ENCODE measurements at regions not wholly inside any gene's neighbourhood (a gene's known extent, or its start where the extent isn't known, plus 50 kb on each side); places are given as distances from the start of the nearest gene placed in this dataset.

DNA sequence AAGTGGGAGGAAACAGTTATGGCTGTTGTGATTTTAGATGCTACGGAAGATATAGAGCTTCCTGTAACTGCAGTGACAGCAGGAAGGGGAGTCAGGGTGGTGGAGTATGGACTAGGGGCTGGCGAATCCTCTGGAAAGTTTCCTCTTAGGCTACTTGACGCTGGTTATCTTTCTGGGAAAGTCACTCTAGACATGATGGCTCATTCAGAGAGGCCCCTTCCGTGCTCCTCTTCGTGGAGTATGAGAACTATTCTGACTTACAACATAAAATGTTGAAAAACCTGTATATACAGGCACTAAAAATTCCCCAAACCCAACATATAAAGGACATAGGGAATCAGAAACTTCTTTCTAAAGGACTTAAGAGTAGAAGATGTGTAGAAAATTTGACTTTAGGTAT is 78.8 kb downstream of the C18orf54 start:
- no peaks in the 10 kb centered on the region for H3K4me1 ChIP-seq
- WGBS (ENCODE audit: missing lambda C conversion rate), result 24% methylated on average over 5 of the region's 5 CpGs
- H3K4me3 ChIP-seq, result no peak overlapping the region
- TF ChIP-seq KDM5A (IDR thresholded peaks at IDR 0.05) (no peak), KDM1A (IDR thresholded peaks at IDR 0.05; ENCODE audit: low read depth) (no peak)
- TF ChIP-seq, protein P1, sequence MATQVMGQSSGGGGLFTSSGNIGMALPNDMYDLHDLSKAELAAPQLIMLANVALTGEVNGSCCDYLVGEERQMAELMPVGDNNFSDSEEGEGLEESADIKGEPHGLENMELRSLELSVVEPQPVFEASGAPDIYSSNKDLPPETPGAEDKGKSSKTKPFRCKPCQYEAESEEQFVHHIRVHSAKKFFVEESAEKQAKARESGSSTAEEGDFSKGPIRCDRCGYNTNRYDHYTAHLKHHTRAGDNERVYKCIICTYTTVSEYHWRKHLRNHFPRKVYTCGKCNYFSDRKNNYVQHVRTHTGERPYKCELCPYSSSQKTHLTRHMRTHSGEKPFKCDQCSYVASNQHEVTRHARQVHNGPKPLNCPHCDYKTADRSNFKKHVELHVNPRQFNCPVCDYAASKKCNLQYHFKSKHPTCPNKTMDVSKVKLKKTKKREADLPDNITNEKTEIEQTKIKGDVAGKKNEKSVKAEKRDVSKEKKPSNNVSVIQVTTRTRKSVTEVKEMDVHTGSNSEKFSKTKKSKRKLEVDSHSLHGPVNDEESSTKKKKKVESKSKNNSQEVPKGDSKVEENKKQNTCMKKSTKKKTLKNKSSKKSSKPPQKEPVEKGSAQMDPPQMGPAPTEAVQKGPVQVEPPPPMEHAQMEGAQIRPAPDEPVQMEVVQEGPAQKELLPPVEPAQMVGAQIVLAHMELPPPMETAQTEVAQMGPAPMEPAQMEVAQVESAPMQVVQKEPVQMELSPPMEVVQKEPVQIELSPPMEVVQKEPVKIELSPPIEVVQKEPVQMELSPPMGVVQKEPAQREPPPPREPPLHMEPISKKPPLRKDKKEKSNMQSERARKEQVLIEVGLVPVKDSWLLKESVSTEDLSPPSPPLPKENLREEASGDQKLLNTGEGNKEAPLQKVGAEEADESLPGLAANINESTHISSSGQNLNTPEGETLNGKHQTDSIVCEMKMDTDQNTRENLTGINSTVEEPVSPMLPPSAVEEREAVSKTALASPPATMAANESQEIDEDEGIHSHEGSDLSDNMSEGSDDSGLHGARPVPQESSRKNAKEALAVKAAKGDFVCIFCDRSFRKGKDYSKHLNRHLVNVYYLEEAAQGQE (IDR thresholded peaks at IDR 0.05), result no peak
- no peak for ATAC-seq
- no peak for FAIRE-seq
- POLR2A ChIA-PET, result no interaction called here
- H3K9me3 ChIP-seq, result no peaks in the 10 kb centered on the region
- no peak overlapping the region for H3K4me2 ChIP-seq
- no peak overlapping the region for H3K27ac ChIP-seq
- no peak for DNase-seq (ENCODE audit: low read depth in 1 of 2, low spot score in 1 of 2)
- CTCF ChIA-PET, result interaction anchor here (0.7 kb wide), 1 partner anchor 235 kb away, joined by 3 read pairs; no protein-coding TSS in a partner anchor

DNA sequence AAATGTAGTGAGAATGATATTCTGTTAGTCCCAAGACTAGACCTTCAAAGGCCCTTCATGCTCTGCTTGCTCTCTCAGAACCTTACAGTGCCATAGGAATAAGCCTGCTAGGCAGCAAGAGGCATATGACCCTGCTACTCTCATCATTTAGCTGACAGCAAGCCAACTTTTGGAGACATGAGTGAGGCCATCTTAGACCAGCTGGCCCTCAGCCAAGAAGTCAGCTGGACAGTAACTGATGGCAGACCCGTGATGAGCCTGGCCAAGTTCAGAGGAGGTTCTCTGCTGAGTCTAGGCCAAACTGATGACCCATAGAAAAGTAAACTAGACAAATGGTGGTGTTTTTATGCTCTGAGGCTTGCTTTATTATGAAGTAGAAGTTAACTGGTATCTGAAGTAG is 82.6 kb downstream of the C18orf54 start:
- POLR2A ChIA-PET, result no interaction called here
- TF ChIP-seq FOXS1 (CRISPR knock-in tag; IDR thresholded peaks at IDR 0.05) (no peak), NPAS2 (CRISPR knock-in tag; IDR thresholded peaks at IDR 0.05; ENCODE audit: borderline replicate concordance) (no peak)
- TF ChIP-seq, protein P2, sequence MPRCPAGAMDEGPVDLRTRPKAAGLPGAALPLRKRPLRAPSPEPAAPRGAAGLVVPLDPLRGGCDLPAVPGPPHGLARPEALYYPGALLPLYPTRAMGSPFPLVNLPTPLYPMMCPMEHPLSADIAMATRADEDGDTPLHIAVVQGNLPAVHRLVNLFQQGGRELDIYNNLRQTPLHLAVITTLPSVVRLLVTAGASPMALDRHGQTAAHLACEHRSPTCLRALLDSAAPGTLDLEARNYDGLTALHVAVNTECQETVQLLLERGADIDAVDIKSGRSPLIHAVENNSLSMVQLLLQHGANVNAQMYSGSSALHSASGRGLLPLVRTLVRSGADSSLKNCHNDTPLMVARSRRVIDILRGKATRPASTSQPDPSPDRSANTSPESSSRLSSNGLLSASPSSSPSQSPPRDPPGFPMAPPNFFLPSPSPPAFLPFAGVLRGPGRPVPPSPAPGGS (IDR thresholded peaks at IDR 0.05), result no peak

DNA sequence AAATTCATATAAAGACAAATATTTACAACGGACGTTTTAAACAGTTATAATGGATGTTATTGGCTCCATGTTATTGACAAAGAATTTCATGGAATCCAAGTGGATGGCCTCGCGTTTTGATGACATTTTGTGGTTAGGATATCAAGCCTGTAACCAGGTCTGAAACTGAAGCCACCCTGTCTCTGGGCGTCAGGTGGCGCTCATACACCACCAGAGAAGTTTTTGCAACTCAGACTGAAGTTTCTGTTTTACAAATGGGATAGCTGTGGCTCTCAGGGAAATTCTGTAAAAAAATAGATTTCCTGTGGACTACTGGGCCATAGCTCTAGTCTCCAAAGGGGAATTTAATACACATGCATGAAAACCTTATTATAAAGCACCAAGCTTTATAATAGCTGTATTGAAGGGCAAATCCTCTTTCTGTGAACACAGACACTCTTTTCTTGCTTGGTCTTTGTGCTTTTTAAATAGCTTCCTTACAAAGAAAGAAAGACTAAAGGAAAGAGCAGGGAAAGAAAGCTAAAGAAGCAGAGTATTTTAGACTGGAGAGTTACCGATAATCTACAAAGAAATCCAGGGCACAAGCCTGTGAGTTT is 86.7 kb downstream of the C18orf54 start:
- ChIA-PET CTCF (interaction anchor here (0.6 to 3.4 kb wide), 17 partner anchors 9 to 1428 kb away, joined by 3 to 19 read pairs (median 4); no protein-coding TSS in a partner anchor), POLR2A (no interaction called here)
- no peak overlapping the region for H3K4me2 ChIP-seq
- no peak overlapping the region for H3K27ac ChIP-seq
- no peak overlapping the region for H3K4me3 ChIP-seq
- FAIRE-seq (no peak), DNase-seq (ENCODE audit: low read depth in 1 of 2, low spot score in 1 of 2) (peak; percentile 6 to 57), ATAC-seq (peak; percentile 56 to 82; a peak in 4 of 6 replicates)
- H3K9me3 ChIP-seq, result no peaks in the 10 kb centered on the region
- no peaks in the 10 kb centered on the region for H3K4me1 ChIP-seq
- 2% methylated on average over 7 of the region's 7 CpGs for WGBS (ENCODE audit: missing lambda C conversion rate)
- no peak for TF ChIP-seq ZSCAN20 (CRISPR knock-in tag; IDR thresholded peaks at IDR 0.05)
- peak; percentile 78 to 80 for TF ChIP-seq RAD21 (conservative IDR thresholded peaks at IDR 0.05 in 1 of 2, IDR thresholded peaks at IDR 0.05 in 1 of 2)
- TF ChIP-seq, protein P3, sequence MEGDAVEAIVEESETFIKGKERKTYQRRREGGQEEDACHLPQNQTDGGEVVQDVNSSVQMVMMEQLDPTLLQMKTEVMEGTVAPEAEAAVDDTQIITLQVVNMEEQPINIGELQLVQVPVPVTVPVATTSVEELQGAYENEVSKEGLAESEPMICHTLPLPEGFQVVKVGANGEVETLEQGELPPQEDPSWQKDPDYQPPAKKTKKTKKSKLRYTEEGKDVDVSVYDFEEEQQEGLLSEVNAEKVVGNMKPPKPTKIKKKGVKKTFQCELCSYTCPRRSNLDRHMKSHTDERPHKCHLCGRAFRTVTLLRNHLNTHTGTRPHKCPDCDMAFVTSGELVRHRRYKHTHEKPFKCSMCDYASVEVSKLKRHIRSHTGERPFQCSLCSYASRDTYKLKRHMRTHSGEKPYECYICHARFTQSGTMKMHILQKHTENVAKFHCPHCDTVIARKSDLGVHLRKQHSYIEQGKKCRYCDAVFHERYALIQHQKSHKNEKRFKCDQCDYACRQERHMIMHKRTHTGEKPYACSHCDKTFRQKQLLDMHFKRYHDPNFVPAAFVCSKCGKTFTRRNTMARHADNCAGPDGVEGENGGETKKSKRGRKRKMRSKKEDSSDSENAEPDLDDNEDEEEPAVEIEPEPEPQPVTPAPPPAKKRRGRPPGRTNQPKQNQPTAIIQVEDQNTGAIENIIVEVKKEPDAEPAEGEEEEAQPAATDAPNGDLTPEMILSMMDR (IDR thresholded peaks at IDR 0.05), result peak; percentile 66
- peak; percentile 73 for TF ChIP-seq SMC3 (IDR thresholded peaks at IDR 0.05)
- TF ChIP-seq, protein P2 (IDR thresholded peaks at IDR 0.05), result no peak

More for the DNA sequence above, 82.6 kb downstream of the C18orf54 start:
- no peak for FAIRE-seq
- CTCF ChIA-PET, result no interaction called here
- H3K27ac ChIP-seq, result no peak overlapping the region
- no peaks in the 10 kb centered on the region for H3K4me1 ChIP-seq
- no peaks in the 10 kb centered on the region for H3K9me3 ChIP-seq
- H3K4me3 ChIP-seq, result no peak overlapping the region
- DNase-seq (ENCODE audit: low read depth in 1 of 2, low spot score in 1 of 2), result no peak
- 0% methylated on average over 1 of the region's 1 CpG for WGBS (ENCODE audit: missing lambda C conversion rate)
- no peak overlapping the region for H3K4me2 ChIP-seq
- no peak for ATAC-seq
